HepG2 (cell line): ENCODE measurements at regions not wholly inside any gene's neighbourhood (a gene's known extent, or its start where the extent isn't known, plus 50 kb on each side); places are given as distances from the start of the nearest gene placed in this dataset.
A peak's percentile ranks its signal among the peaks of the same experiment; 100 is the strongest.

Experiments
- CSRNP1 ChIP-seq: sonication (generic); formaldehyde crosslinking; IDR thresholded peaks from 2 replicates; pipeline ENCODE4 v1.8.1; 2023; ENCODE audit warnings: mild to moderate bottlenecking, missing genetic modification reagents
- HNRNPUL1 ChIP-seq: fragments of 200-400 bp; formaldehyde crosslinking; IDR thresholded peaks from 2 replicates; pipeline ENCODE4 v1.6.1; 2017; ENCODE audit warnings: low read depth, mild to moderate bottlenecking, low read length, moderate library complexity
- JDP2 ChIP-seq: sonication (generic); formaldehyde crosslinking; IDR thresholded peaks from 2 replicates; pipeline ENCODE4 v1.8.1; 2022; ENCODE audit warnings: missing genetic modification reagents, borderline replicate concordance
- SNRNP70 ChIP-seq: fragments of 200-400 bp; formaldehyde crosslinking; IDR thresholded peaks from 2 replicates; pipeline ENCODE4 v1.6.1; 2017; ENCODE audit warnings: mild to moderate bottlenecking, low read depth, low read length, moderate library complexity
- TRIM24 ChIP-seq: sonication (generic); formaldehyde crosslinking; IDR thresholded peaks from 2 replicates; pipeline ENCODE4 v1.8.0; 2022; ENCODE audit warnings: mild to moderate bottlenecking, missing genetic modification reagents
- ZNF280B ChIP-seq: sonication (generic); formaldehyde crosslinking; IDR thresholded peaks from 2 replicates; pipeline ENCODE4 v1.5.0; 2020; ENCODE audit warnings: missing genetic modification reagents, mild to moderate bottlenecking, borderline replicate concordance
- ZNF350 ChIP-seq: sonication (generic); formaldehyde crosslinking; IDR thresholded peaks from 2 replicates; pipeline ENCODE4 v1.4.0; 2020; ENCODE audit warnings: mild to moderate bottlenecking, low read depth, missing genetic modification reagents, borderline replicate concordance
- TF ChIP-seq, protein P1 (sequence below): sonication (generic); formaldehyde crosslinking; IDR thresholded peaks from 2 replicates; pipeline ENCODE4 v1.5.1; 2020; ENCODE audit warnings: missing genetic modification reagents, mild to moderate bottlenecking, borderline replicate concordance
- TF ChIP-seq, protein P2 (sequence below): sonication (generic); formaldehyde crosslinking; IDR thresholded peaks from 2 replicates; pipeline ENCODE4 v1.5.1; 2020; ENCODE audit warnings: mild to moderate bottlenecking, missing genetic modification reagents
- TF ChIP-seq, protein P3 (sequence below): IDR thresholded peaks from 2 replicates; pipeline ENCODE4 v1.6.1; 2016; ENCODE audit warnings: missing biosample characterization, missing genetic modification reagents, low read depth

DNA sequence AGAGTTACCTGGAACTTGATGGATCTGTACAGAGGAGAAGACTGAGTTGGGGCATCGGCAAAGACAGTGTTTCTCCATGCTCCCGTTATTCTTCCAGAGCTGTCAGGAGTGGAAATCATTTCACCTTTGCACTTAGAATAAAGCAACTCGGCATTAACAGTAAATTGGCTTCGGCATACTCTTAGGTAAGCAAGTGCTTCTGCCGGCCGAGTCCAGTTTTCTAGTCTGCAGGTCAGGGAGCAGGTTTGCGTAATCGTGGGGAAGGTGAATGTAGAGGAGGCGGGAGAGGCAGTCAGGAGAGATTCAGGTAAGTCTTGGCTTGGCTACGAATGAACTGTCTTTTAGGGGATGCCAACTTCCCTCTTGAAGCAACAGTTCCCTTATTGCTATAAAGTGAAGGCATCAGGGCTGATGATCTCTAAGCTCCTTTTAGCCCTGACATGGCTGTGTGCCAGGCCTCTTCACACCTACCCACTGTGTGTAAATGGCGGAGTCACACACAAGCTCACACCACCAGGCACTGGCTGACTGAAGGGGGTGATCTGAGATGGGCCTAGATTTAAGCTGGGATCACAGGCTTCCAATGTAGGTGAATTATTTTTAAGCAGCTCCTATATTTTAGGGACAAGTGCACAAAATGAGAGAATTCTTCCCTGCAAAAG lies 127.1 kb downstream of the GATA3 start (continued):
- TF ChIP-seq ZNF280B = no peak
- TF ChIP-seq, protein P1, sequence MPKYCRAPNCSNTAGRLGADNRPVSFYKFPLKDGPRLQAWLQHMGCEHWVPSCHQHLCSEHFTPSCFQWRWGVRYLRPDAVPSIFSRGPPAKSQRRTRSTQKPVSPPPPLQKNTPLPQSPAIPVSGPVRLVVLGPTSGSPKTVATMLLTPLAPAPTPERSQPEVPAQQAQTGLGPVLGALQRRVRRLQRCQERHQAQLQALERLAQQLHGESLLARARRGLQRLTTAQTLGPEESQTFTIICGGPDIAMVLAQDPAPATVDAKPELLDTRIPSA (CRISPR knock-in tag) = no peak
- TF ChIP-seq ZNF350 (CRISPR knock-in tag) = no peak
- TF ChIP-seq, protein P2, sequence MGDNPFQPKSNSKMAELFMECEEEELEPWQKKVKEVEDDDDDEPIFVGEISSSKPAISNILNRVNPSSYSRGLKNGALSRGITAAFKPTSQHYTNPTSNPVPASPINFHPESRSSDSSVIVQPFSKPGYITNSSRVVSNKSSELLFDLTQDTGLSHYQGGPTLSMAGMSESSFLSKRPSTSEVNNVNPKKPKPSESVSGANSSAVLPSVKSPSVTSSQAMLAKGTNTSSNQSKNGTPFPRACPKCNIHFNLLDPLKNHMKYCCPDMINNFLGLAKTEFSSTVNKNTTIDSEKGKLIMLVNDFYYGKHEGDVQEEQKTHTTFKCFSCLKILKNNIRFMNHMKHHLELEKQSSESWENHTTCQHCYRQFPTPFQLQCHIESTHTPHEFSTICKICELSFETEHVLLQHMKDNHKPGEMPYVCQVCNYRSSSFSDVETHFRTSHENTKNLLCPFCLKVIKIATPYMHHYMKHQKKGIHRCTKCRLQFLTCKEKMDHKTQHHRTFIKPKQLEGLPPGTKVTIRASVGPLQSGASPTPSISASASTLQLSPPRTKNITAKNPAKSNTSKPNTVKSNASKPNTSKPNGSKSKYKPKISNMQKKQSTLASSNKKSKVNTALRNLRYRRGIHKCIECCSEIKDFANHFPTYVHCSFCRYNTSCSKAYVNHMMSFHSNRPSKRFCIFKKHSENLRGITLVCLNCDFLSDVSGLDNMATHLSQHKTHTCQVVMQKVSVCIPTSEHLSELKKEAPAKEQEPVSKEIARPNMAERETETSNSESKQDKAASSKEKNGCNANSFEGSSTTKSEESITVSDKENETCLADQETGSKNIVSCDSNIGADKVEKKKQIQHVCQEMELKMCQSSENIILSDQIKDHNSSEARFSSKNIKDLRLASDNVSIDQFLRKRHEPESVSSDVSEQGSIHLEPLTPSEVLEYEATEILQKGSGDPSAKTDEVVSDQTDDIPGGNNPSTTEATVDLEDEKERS (CRISPR knock-in tag) = no peak
- no peak for TF ChIP-seq HNRNPUL1
- TF ChIP-seq CSRNP1 = no peak
- TF ChIP-seq SNRNP70 = no peak
- TF ChIP-seq TRIM24 = 0 out of 2 replicates have a peak, but pooled peaks have one; percentile 33
- TF ChIP-seq, protein P3, sequence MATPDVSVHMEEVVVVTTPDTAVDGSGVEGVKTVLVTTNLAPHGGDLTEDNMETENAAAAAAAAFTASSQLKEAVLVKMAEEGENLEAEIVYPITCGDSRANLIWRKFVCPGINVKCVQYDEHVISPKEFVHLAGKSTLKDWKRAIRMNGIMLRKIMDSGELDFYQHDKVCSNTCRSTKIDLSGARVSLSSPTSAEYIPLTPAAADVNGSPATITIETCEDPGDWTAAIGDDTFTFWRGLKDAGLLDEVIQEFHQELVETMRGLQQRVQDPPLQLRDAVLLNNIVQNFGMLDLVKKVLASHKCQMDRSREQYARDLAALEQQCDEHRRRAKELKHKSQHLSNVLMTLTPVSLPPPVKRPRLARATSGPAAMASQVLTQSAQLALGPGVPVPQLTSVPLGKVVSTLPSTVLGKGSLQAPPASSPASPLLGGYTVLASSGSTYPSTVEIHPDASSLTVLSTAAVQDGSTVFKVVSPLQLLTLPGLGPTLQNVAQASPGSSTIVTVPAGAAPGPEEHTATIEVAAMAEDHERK (CRISPR knock-in tag) = no peak
- TF ChIP-seq JDP2 (CRISPR knock-in tag) = no peak
